NCI-H748 treated with DMSO at 0.1 percent for 48 hours (cell line): ENCODE measurements at regions not wholly inside any gene's neighbourhood (a gene's known extent, or its start where the extent isn't known, plus 50 kb on each side); places are given as distances from the start of the nearest gene placed in this dataset.

Experiments used
- DNase-seq: peaks from one replicate; lab custom pipeline; 2025; lab: John Stamatoyannopoulos, UW

DNA sequence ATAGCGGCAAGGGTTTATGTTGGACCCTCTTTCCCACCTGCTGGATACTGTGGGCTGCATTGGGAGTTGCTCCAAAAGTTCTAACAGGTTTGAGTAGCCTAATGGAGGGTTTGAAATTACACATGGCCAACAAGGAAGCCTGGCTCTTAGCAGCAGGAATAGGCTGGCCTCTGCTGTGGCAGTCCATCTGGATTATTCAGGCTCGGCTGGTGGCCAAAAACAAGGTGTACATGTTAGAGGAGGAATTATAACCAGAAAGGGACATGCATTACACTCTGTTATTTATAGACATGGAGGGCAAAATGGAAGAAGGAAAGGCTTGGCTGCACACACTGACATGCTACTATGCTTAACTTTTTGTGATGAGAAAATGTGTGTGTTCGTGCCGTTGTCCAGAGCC is 61.1 kb upstream of the NRXN1 start:
- no peak for DNase-seq

DNA sequence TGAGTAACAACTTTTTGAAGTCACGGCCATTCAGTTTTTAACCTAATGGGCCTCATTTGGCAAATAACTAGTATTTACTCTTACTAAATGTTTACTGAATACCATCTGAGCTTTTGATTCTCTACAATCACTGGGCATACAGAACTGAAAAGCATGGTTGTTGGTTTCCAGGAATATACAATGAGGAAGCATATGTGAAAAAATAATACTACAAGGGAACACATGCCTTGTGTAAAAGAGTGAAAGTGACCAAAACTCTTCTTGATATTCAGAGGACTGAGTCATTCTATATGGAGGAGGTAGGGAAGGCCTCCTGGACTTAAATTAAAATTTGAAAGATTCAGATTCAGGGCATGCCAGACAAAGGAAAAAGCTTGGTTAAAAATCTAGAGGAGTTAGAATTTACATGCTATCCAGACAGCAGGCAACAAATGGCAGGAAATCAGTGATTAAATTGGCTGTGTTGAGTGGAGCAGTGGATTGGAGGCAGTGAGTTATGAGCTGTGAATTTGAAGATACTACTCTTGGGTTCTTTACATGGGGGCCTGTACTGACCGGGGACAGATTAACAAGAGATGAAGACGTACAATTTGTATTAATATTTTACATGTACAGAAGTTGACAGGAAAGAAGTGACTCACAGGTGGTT is 53.6 kb upstream of the NRXN1 start:
- no peak for DNase-seq

DNA sequence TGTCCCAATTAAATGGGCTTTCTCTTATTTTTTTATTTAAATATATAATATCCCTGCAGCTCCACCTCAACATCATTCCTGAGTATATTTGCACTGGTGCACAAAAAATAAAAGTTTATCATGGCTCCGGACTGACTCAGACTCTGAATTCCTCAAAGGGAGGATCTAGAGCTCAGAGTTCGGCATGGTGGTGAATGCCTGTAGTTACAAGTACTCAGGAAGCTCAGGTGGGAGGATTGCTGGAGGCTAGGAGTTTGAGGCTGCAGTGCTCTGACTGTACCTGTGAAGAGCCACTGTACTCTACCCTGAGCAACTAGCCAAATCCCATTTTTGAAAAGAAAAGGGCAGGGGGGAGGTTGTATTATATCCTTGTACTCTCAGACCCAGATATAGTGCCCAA is 52.8 kb upstream of the NRXN1 start:
- no peak for DNase-seq
